Ascending aorta (tissue), 2 donors: ENCODE measurements at regions not wholly inside any gene's neighbourhood (a gene's known extent, or its start where the extent isn't known, plus 50 kb on each side); places are given as distances from the start of the nearest gene placed in this dataset.
A peak's percentile ranks its signal among the peaks of the same experiment; 100 is the strongest.

Experiments
- DNase-seq, 2 donors: peaks; one replicate each; pipeline ENCODE4 v3.0.0-alpha.2; 2019; ENCODE audit warnings: low spot score in 2 of 2
- H3K27ac ChIP-seq, 2 donors: fragments of 200-600 bp; sonication (generic); one replicate each; pipeline ENCODE4 v1.5.1; 2016 to 2017; ENCODE audit warnings: mild to moderate bottlenecking in 1 of 2
- H3K27me3 ChIP-seq: fragments of 200-600 bp; sonication (generic); one replicate; pipeline ENCODE4 v1.5.1; 2017
- H3K36me3 ChIP-seq, 2 donors: fragments of 200-600 bp; sonication (generic); one replicate each; pipeline ENCODE4 v1.5.1; 2016
- H3K4me1 ChIP-seq, 2 donors: fragments of 200-600 bp; sonication (generic); one replicate each; pipeline ENCODE4 v1.5.1; 2016 to 2017; ENCODE audit warnings: mild to moderate bottlenecking in 1 of 2
- H3K4me3 ChIP-seq, 2 donors: fragments of 200-600 bp; sonication (generic); one replicate each; pipeline ENCODE4 v1.5.1; 2016 to 2017; ENCODE audit warnings: mild to moderate bottlenecking in 1 of 2
- H3K9me3 ChIP-seq, 2 donors: fragments of 200-600 bp; sonication (generic); one replicate each; pipeline ENCODE4 v1.5.1; 2016
- intact Hi-C: fragments of 100-400 bp; cut with DNase I; formaldehyde crosslinking; loops from one replicate; pipeline ENCODE4 v1.15.1; 2023
- TF ChIP-seq, protein P1 (sequence below), 3 experiments: fragments of 200-600 bp in 2 of 3; fragments of 450-650 bp in 1 of 3; sonication (generic) in 2 of 3; IDR thresholded peaks; one replicate each; pipeline ENCODE4 v1.5.1; 2016 to 2019; ENCODE audit warnings: antibody characterized with exemption in 3 of 3, mild to moderate bottlenecking in 1 of 3, moderate library complexity in 1 of 3

DNA sequence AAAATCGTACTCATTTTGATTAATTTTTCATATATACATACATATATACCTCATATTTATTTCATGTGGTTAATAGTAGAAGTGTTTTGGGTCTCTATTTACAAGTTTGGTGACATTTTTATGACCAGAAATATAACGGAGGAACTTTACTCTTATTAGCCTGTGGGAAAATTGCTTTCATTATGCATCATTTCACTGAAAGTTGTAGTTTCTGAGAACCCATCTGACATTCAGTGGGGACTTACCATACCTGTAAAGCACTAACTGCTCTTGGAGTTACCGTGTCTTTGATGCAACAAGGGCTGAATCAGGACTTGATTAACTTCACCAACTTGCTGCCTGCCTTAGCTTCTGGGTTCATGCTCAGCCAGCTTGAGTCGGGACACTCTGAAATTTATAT lies 49.9 kb upstream of the ITPKB start:
- TF ChIP-seq, protein P1, sequence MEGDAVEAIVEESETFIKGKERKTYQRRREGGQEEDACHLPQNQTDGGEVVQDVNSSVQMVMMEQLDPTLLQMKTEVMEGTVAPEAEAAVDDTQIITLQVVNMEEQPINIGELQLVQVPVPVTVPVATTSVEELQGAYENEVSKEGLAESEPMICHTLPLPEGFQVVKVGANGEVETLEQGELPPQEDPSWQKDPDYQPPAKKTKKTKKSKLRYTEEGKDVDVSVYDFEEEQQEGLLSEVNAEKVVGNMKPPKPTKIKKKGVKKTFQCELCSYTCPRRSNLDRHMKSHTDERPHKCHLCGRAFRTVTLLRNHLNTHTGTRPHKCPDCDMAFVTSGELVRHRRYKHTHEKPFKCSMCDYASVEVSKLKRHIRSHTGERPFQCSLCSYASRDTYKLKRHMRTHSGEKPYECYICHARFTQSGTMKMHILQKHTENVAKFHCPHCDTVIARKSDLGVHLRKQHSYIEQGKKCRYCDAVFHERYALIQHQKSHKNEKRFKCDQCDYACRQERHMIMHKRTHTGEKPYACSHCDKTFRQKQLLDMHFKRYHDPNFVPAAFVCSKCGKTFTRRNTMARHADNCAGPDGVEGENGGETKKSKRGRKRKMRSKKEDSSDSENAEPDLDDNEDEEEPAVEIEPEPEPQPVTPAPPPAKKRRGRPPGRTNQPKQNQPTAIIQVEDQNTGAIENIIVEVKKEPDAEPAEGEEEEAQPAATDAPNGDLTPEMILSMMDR (IDR thresholded peaks at IDR 0.05), result no peak
- no peak overlapping the region for H3K27ac ChIP-seq
- no peaks in the 10 kb centered on the region for H3K27me3 ChIP-seq
- no peaks in the 10 kb centered on the region for H3K9me3 ChIP-seq
- H3K36me3 ChIP-seq, result no peaks in the 10 kb centered on the region
- no peak overlapping the region for H3K4me3 ChIP-seq
- H3K4me1 ChIP-seq, result no peaks in the 10 kb centered on the region
- DNase-seq, result peak in 1 of 2 donors; percentile 0
- intact Hi-C loops, result no loop called here
